Mesenchymal stem cell (in vitro differentiated cells and primary cell): ENCODE measurements at regions not wholly inside any gene's neighbourhood (a gene's known extent, or its start where the extent isn't known, plus 50 kb on each side); places are given as distances from the start of the nearest gene placed in this dataset.
"Not testable (repeated sequence)": the region's sequence is repeated elsewhere in the genome, so short reads cannot be mapped to it uniquely, and the experiment has no call there.

ENCODE experiments used
- DNase-seq: peaks from one replicate; pipeline ENCODE4 v3.0.0-alpha.2; 2013
- H2AFZ ChIP-seq: one replicate; pipeline ENCODE4 v1.6.1; 2013; ENCODE audit warnings: low read depth, mild to moderate bottlenecking, control low read depth, inconsistent platforms, low read length, moderate library complexity
- H2AK5ac ChIP-seq: 2 replicates; pipeline ENCODE4 v1.6.1; 2013; ENCODE audit warnings: low read length, moderate library complexity, mild to moderate bottlenecking, inconsistent platforms; ENCODE audit not compliant: severe bottlenecking
- H2BK120ac ChIP-seq: one replicate; pipeline ENCODE4 v1.6.1; 2013; ENCODE audit warnings: low read depth, mild to moderate bottlenecking, inconsistent platforms, low read length, moderate library complexity
- H2BK12ac ChIP-seq, 2 experiments: one replicate each; pipeline ENCODE4 v1.6.1; 2013; ENCODE audit warnings: inconsistent platforms in 2 of 2, low read length in 2 of 2, mild to moderate bottlenecking in 2 of 2, moderate library complexity in 2 of 2, control low read depth in 1 of 2
- H2BK15ac ChIP-seq: one replicate; pipeline ENCODE4 v1.6.1; 2013; ENCODE audit warnings: mild to moderate bottlenecking, low read depth, inconsistent platforms; ENCODE audit not compliant: poor library complexity, severe bottlenecking
- H2BK5ac ChIP-seq: 2 replicates; pipeline ENCODE4 v1.6.1; 2013; ENCODE audit warnings: low read depth, mild to moderate bottlenecking, low read length, control low read depth, inconsistent platforms; ENCODE audit not compliant: poor library complexity, severe bottlenecking
- H3K14ac ChIP-seq, 2 experiments: one replicate each; pipeline ENCODE4 v1.6.1; 2013; ENCODE audit warnings: inconsistent platforms in 2 of 2, low read length in 2 of 2, control low read depth in 1 of 2, mild to moderate bottlenecking in 1 of 2, moderate library complexity in 1 of 2
- H3K18ac ChIP-seq, 2 experiments: one replicate each; pipeline ENCODE4 v1.6.1; 2013; ENCODE audit warnings: inconsistent platforms in 2 of 2, low read length in 2 of 2, control low read depth in 1 of 2, low read depth in 1 of 2, mild to moderate bottlenecking in 1 of 2
- H3K23ac ChIP-seq, 2 experiments: one replicate each; pipeline ENCODE4 v1.6.1; 2013; ENCODE audit warnings: inconsistent platforms in 2 of 2, low read length in 2 of 2, mild to moderate bottlenecking in 2 of 2, moderate library complexity in 2 of 2, control low read depth in 1 of 2
- H3K27ac ChIP-seq: 2 replicates; pipeline ENCODE4 v1.5.1; 2013; ENCODE audit warnings: mild to moderate bottlenecking, moderate library complexity, low read length, control low read depth, inconsistent platforms; ENCODE audit not compliant: poor library complexity, severe bottlenecking
- H3K27me3 ChIP-seq, 2 experiments: 2 replicates each; pipeline versions ENCODE4 v1.6.1 to v1.7.0; 2013; ENCODE audit warnings: low read length in 2 of 2, mild to moderate bottlenecking in 2 of 2, moderate library complexity in 2 of 2, control low read depth in 1 of 2, inconsistent platforms in 1 of 2; ENCODE audit not compliant: control insufficient read depth in 1 of 2, insufficient read depth in 1 of 2
- H3K36me3 ChIP-seq, 2 experiments: 2 replicates each; pipeline versions ENCODE4 v1.6.1 to v1.7.0; 2013; ENCODE audit warnings: low read length in 2 of 2, control low read depth in 1 of 2, inconsistent platforms in 1 of 2, low read depth in 1 of 2, mild to moderate bottlenecking in 1 of 2; ENCODE audit not compliant: insufficient read depth in 2 of 2, control insufficient read depth in 1 of 2
- H3K4ac ChIP-seq, 2 experiments: one replicate each; pipeline ENCODE4 v1.6.1; 2013; ENCODE audit warnings: inconsistent platforms in 2 of 2, low read length in 2 of 2, mild to moderate bottlenecking in 2 of 2, moderate library complexity in 2 of 2, control low read depth in 1 of 2, low read depth in 1 of 2
- H3K4me1 ChIP-seq: 2 replicates; pipeline ENCODE4 v1.6.1; 2013; ENCODE audit warnings: low read depth, low read length, control low read depth; ENCODE audit not compliant: control insufficient read depth, insufficient read depth
- H3K4me2 ChIP-seq: 2 replicates; pipeline ENCODE4 v1.6.1; 2013; ENCODE audit warnings: low read length, mild to moderate bottlenecking, inconsistent platforms; ENCODE audit not compliant: poor library complexity, severe bottlenecking
- H3K4me3 ChIP-seq, 2 experiments: 2 replicates each; pipeline versions ENCODE4 v1.5.1 to v1.7.0; 2013; ENCODE audit warnings: low read length in 2 of 2, mild to moderate bottlenecking in 2 of 2, control low read depth in 1 of 2, low read depth in 1 of 2; ENCODE audit not compliant: insufficient read depth in 1 of 2
- H3K79me1 ChIP-seq: replicated peaks from 2 replicates; pipeline ENCODE4 v1.6.1; 2013; ENCODE audit warnings: mild to moderate bottlenecking, control low read depth, low read length, inconsistent platforms; ENCODE audit not compliant: poor library complexity, severe bottlenecking
- H3K9ac ChIP-seq: 2 replicates; pipeline ENCODE4 v1.7.0; 2013; ENCODE audit warnings: mild to moderate bottlenecking, low read length, moderate library complexity
- H3K9me3 ChIP-seq: 2 replicates; pipeline ENCODE4 v1.7.0; 2013; ENCODE audit warnings: mild to moderate bottlenecking, low read length; ENCODE audit not compliant: control insufficient read depth
- H4K8ac ChIP-seq: one replicate; pipeline ENCODE4 v1.6.1; 2013; ENCODE audit warnings: inconsistent platforms, mild to moderate bottlenecking, low read length, moderate library complexity
- H4K91ac ChIP-seq: one replicate; pipeline ENCODE4 v1.6.1; 2013; ENCODE audit warnings: mild to moderate bottlenecking, low read length, inconsistent platforms
- WGBS: methylation state at CpG from one replicate; pipeline ENCODE4 v1.1.7; 2013; ENCODE audit warnings: mixed read lengths; 5-methylcytosine and 5-hydroxymethylcytosine counted together

GRCh38 chr13:80695841-80696240 is 354.9 kb upstream of the SPRY2 start:
- Histone ChIP-seq H3K4me2 (no peak overlapping the region), H2BK12ac (no peak overlapping the region), H3K9ac (no peak overlapping the region), H3K4me3 (no peak overlapping the region), H3K9me3 (peaks cover 16% of the 10 kb centered on the region), H4K91ac (no peak overlapping the region), H4K8ac (no peak overlapping the region), H3K4me1 (no peaks in the 10 kb centered on the region), H3K23ac (no peak overlapping the region), H3K36me3 (no peaks in the 10 kb centered on the region), H3K27me3 (no peaks in the 10 kb centered on the region), H2AFZ (no peak overlapping the region), H2BK120ac (no peak overlapping the region), H3K4ac (no peak overlapping the region), H2BK15ac (no peak overlapping the region), H3K27ac (no peak overlapping the region), H2BK5ac (no peak overlapping the region), H2AK5ac (no peak overlapping the region), H3K79me1 (no peaks in the 10 kb centered on the region), H3K14ac (no peak overlapping the region), H3K18ac (no peak overlapping the region)
- no peak for DNase-seq
- 56% methylated on average over 1 of the region's 1 CpG for WGBS

GRCh38 chr13:80691814-80692213 is 350.9 kb upstream of the SPRY2 start:
- WGBS, result 86% methylated on average over 1 of the region's 2 CpGs
- H2BK120ac ChIP-seq, H2BK15ac ChIP-seq, H3K14ac ChIP-seq, H3K9ac ChIP-seq, H4K91ac ChIP-seq, H3K4me3 ChIP-seq, H3K79me1 ChIP-seq, H3K4me1 ChIP-seq, DNase-seq, H3K18ac ChIP-seq, H3K4me2 ChIP-seq, H2BK5ac ChIP-seq, H2BK12ac ChIP-seq, H2AFZ ChIP-seq, H3K36me3 ChIP-seq, H3K4ac ChIP-seq, H3K27me3 ChIP-seq, H4K8ac ChIP-seq, H3K23ac ChIP-seq, H3K27ac ChIP-seq, H2AK5ac ChIP-seq: not testable (repeated sequence)
- peaks cover 19% of the 10 kb centered on the region for H3K9me3 ChIP-seq

- Histone ChIP-seq H2AFZ (no peak overlapping the region), H3K4me2 (no peak overlapping the region), H2BK5ac (no peak overlapping the region), H4K8ac (no peak overlapping the region), H3K9me3 (peaks cover 19% of the 10 kb centered on the region), H3K4me3 (no peak overlapping the region), H4K91ac (no peak overlapping the region), H3K14ac (no peak overlapping the region), H3K9ac (no peak overlapping the region), H3K27ac (no peak overlapping the region), H3K36me3 (no peaks in the 10 kb centered on the region), H2BK15ac (no peak overlapping the region), H2BK120ac (no peak overlapping the region), H3K18ac (no peak overlapping the region), H3K23ac (no peak overlapping the region), H3K4me1 (no peaks in the 10 kb centered on the region), H3K27me3 (no peaks in the 10 kb centered on the region), H2AK5ac (no peak overlapping the region), H2BK12ac (no peak overlapping the region), H3K4ac (no peak overlapping the region), H3K79me1 (no peaks in the 10 kb centered on the region)
- 88% methylated on average over 3 of the region's 3 CpGs for WGBS
- no peak for DNase-seq
Measured at GRCh38 chr13:80690208-80690607, 349.3 kb upstream of the SPRY2 start.

GRCh38 chr13:80688593-80688992 is 347.7 kb upstream of the SPRY2 start:
- Histone ChIP-seq H3K23ac (no peak overlapping the region), H2BK15ac (no peak overlapping the region), H2AFZ (no peak overlapping the region), H3K4ac (no peak overlapping the region), H4K8ac (no peak overlapping the region), H3K9me3 (peaks cover 19% of the 10 kb centered on the region), H2BK12ac (no peak overlapping the region), H3K14ac (no peak overlapping the region), H3K4me2 (no peak overlapping the region), H2BK5ac (no peak overlapping the region), H2BK120ac (no peak overlapping the region), H3K4me3 (no peak overlapping the region), H3K27me3 (no peaks in the 10 kb centered on the region), H3K18ac (peak overlapping the region in 1 of 2 experiments; percentile 24), H2AK5ac (no peak overlapping the region), H4K91ac (no peak overlapping the region), H3K79me1 (no peaks in the 10 kb centered on the region), H3K36me3 (no peaks in the 10 kb centered on the region), H3K9ac (no peak overlapping the region), H3K27ac (no peak overlapping the region), H3K4me1 (no peaks in the 10 kb centered on the region)
- DNase-seq, result no peak
